ENCODE measurements at regions not wholly inside any gene's neighbourhood (a gene's known extent, or its start where the extent isn't known, plus 50 kb on each side); places are given as distances from the start of the nearest gene placed in this dataset.

- Histone ChIP-seq H3K9ac (ENCODE audit: low read depth in 1 of 2, low read length in 2 of 2) (no peak overlapping the region), H3K4me3 (ENCODE audit: low read length in 2 of 2) (no peak overlapping the region), H3K9me3 (ENCODE audit: control insufficient read depth in 2 of 2, low read length in 2 of 2) (no peaks in the 10 kb centered on the region), H3K4me1 (ENCODE audit: control insufficient read depth in 2 of 2, insufficient read depth in 2 of 2, low read length in 2 of 2) (no peaks in the 10 kb centered on the region), H3K36me3 (ENCODE audit: control insufficient read depth in 2 of 2, insufficient read depth in 2 of 2, low read length in 2 of 2) (no peaks in the 10 kb centered on the region), H3K27me3 (ENCODE audit: control insufficient read depth in 2 of 2, insufficient read depth in 2 of 2, low read length in 2 of 2) (no peaks in the 10 kb centered on the region), H3K27ac (ENCODE audit: low read depth in 2 of 2, low read length in 2 of 2) (no peak overlapping the region)
Measured at GRCh38 chr5:113808956-113809355, 295.5 kb downstream of the YTHDC2 start.

- Histone ChIP-seq H3K4me1 (ENCODE audit: control insufficient read depth in 2 of 2, insufficient read depth in 2 of 2, low read length in 2 of 2) (no peaks in the 10 kb centered on the region), H3K27ac (ENCODE audit: low read depth in 2 of 2, low read length in 2 of 2) (no peak overlapping the region), H3K27me3 (ENCODE audit: control insufficient read depth in 2 of 2, insufficient read depth in 2 of 2, low read length in 2 of 2) (no peaks in the 10 kb centered on the region), H3K36me3 (ENCODE audit: control insufficient read depth in 2 of 2, insufficient read depth in 2 of 2, low read length in 2 of 2) (no peaks in the 10 kb centered on the region), H3K4me3 (ENCODE audit: low read length in 2 of 2) (no peak overlapping the region), H3K9ac (ENCODE audit: low read depth in 1 of 2, low read length in 2 of 2) (no peak overlapping the region), H3K9me3 (ENCODE audit: control insufficient read depth in 2 of 2, low read length in 2 of 2) (no peaks in the 10 kb centered on the region)
Measured at GRCh38 chr5:113809626-113810025, 296.1 kb downstream of the YTHDC2 start.

GRCh38 chr5:113813466-113813865, 300.0 kb downstream of the YTHDC2 start:
- Histone ChIP-seq H3K9me3 (ENCODE audit: control insufficient read depth in 2 of 2, low read length in 2 of 2) (no peaks in the 10 kb centered on the region), H3K27me3 (ENCODE audit: control insufficient read depth in 2 of 2, insufficient read depth in 2 of 2, low read length in 2 of 2) (no peaks in the 10 kb centered on the region), H3K4me3 (ENCODE audit: low read length in 2 of 2) (no peak overlapping the region), H3K36me3 (ENCODE audit: control insufficient read depth in 2 of 2, insufficient read depth in 2 of 2, low read length in 2 of 2) (no peaks in the 10 kb centered on the region), H3K4me1 (ENCODE audit: control insufficient read depth in 2 of 2, insufficient read depth in 2 of 2, low read length in 2 of 2) (no peaks in the 10 kb centered on the region), H3K27ac (ENCODE audit: low read depth in 2 of 2, low read length in 2 of 2) (no peak overlapping the region), H3K9ac (ENCODE audit: low read depth in 1 of 2, low read length in 2 of 2) (no peak overlapping the region)

GRCh38 chr5:113817683-113818082, 304.2 kb downstream of the YTHDC2 start:
- H3K4me1 ChIP-seq (ENCODE audit: control insufficient read depth in 2 of 2, insufficient read depth in 2 of 2, low read length in 2 of 2): no peaks in the 10 kb centered on the region
- H3K27ac ChIP-seq (ENCODE audit: low read depth in 2 of 2, low read length in 2 of 2): no peak overlapping the region
- no peaks in the 10 kb centered on the region for H3K27me3 ChIP-seq (ENCODE audit: control insufficient read depth in 2 of 2, insufficient read depth in 2 of 2, low read length in 2 of 2)
- H3K9ac ChIP-seq (ENCODE audit: low read depth in 1 of 2, low read length in 2 of 2): no peak overlapping the region
- H3K36me3 ChIP-seq (ENCODE audit: control insufficient read depth in 2 of 2, insufficient read depth in 2 of 2, low read length in 2 of 2): no peaks in the 10 kb centered on the region
- H3K4me3 ChIP-seq (ENCODE audit: low read length in 2 of 2): no peak overlapping the region
- H3K9me3 ChIP-seq (ENCODE audit: control insufficient read depth in 2 of 2, low read length in 2 of 2): no peaks in the 10 kb centered on the region

GRCh38 chr5:113823696-113824095, 310.2 kb downstream of the YTHDC2 start:
- Histone ChIP-seq H3K9ac (ENCODE audit: low read depth in 1 of 2, low read length in 2 of 2) (no peak overlapping the region), H3K9me3 (ENCODE audit: control insufficient read depth in 2 of 2, low read length in 2 of 2) (no peaks in the 10 kb centered on the region), H3K27me3 (ENCODE audit: control insufficient read depth in 2 of 2, insufficient read depth in 2 of 2, low read length in 2 of 2) (no peaks in the 10 kb centered on the region), H3K4me1 (ENCODE audit: control insufficient read depth in 2 of 2, insufficient read depth in 2 of 2, low read length in 2 of 2) (no peaks in the 10 kb centered on the region), H3K27ac (ENCODE audit: low read depth in 2 of 2, low read length in 2 of 2) (no peak overlapping the region), H3K36me3 (ENCODE audit: control insufficient read depth in 2 of 2, insufficient read depth in 2 of 2, low read length in 2 of 2) (no peaks in the 10 kb centered on the region), H3K4me3 (ENCODE audit: low read length in 2 of 2) (no peak overlapping the region)

GRCh38 chr5:113824307-113824706, 310.8 kb downstream of the YTHDC2 start:
- no peaks in the 10 kb centered on the region for H3K27me3 ChIP-seq (ENCODE audit: control insufficient read depth in 2 of 2, insufficient read depth in 2 of 2, low read length in 2 of 2)
- H3K27ac ChIP-seq (ENCODE audit: low read depth in 2 of 2, low read length in 2 of 2): no peak overlapping the region
- H3K4me1 ChIP-seq (ENCODE audit: control insufficient read depth in 2 of 2, insufficient read depth in 2 of 2, low read length in 2 of 2): no peaks in the 10 kb centered on the region
- no peaks in the 10 kb centered on the region for H3K9me3 ChIP-seq (ENCODE audit: control insufficient read depth in 2 of 2, low read length in 2 of 2)
- H3K9ac ChIP-seq (ENCODE audit: low read depth in 1 of 2, low read length in 2 of 2): no peak overlapping the region
- no peak overlapping the region for H3K4me3 ChIP-seq (ENCODE audit: low read length in 2 of 2)
- no peaks in the 10 kb centered on the region for H3K36me3 ChIP-seq (ENCODE audit: control insufficient read depth in 2 of 2, insufficient read depth in 2 of 2, low read length in 2 of 2)

GRCh38 chr5:113825176-113825575, 311.7 kb downstream of the YTHDC2 start:
- no peak overlapping the region for H3K4me3 ChIP-seq (ENCODE audit: low read length in 2 of 2)
- H3K9ac ChIP-seq (ENCODE audit: low read depth in 1 of 2, low read length in 2 of 2): no peak overlapping the region
- H3K9me3 ChIP-seq (ENCODE audit: control insufficient read depth in 2 of 2, low read length in 2 of 2): no peaks in the 10 kb centered on the region
- H3K36me3 ChIP-seq (ENCODE audit: control insufficient read depth in 2 of 2, insufficient read depth in 2 of 2, low read length in 2 of 2): no peaks in the 10 kb centered on the region
- no peak overlapping the region for H3K27ac ChIP-seq (ENCODE audit: low read depth in 2 of 2, low read length in 2 of 2)
- H3K27me3 ChIP-seq (ENCODE audit: control insufficient read depth in 2 of 2, insufficient read depth in 2 of 2, low read length in 2 of 2): no peaks in the 10 kb centered on the region
- no peaks in the 10 kb centered on the region for H3K4me1 ChIP-seq (ENCODE audit: control insufficient read depth in 2 of 2, insufficient read depth in 2 of 2, low read length in 2 of 2)

GRCh38 chr5:113846941-113847340, 333.4 kb downstream of the YTHDC2 start:
- Histone ChIP-seq H3K36me3 (ENCODE audit: control insufficient read depth in 2 of 2, insufficient read depth in 2 of 2, low read length in 2 of 2) (no peaks in the 10 kb centered on the region), H3K27me3 (ENCODE audit: control insufficient read depth in 2 of 2, insufficient read depth in 2 of 2, low read length in 2 of 2) (no peaks in the 10 kb centered on the region), H3K4me1 (ENCODE audit: control insufficient read depth in 2 of 2, insufficient read depth in 2 of 2, low read length in 2 of 2) (no peaks in the 10 kb centered on the region), H3K9me3 (ENCODE audit: control insufficient read depth in 2 of 2, low read length in 2 of 2) (no peaks in the 10 kb centered on the region), H3K27ac (ENCODE audit: low read depth in 2 of 2, low read length in 2 of 2) (no peak overlapping the region), H3K4me3 (ENCODE audit: low read length in 2 of 2) (no peak overlapping the region), H3K9ac (ENCODE audit: low read depth in 1 of 2, low read length in 2 of 2) (no peak overlapping the region)

GRCh38 chr5:113864437-113864836, 350.9 kb downstream of the YTHDC2 start:
- Histone ChIP-seq H3K36me3 (ENCODE audit: control insufficient read depth in 2 of 2, insufficient read depth in 2 of 2, low read length in 2 of 2) (no peaks in the 10 kb centered on the region), H3K27ac (ENCODE audit: low read depth in 2 of 2, low read length in 2 of 2) (no peak overlapping the region), H3K9me3 (ENCODE audit: control insufficient read depth in 2 of 2, low read length in 2 of 2) (no peaks in the 10 kb centered on the region), H3K9ac (ENCODE audit: low read depth in 1 of 2, low read length in 2 of 2) (no peak overlapping the region), H3K27me3 (ENCODE audit: control insufficient read depth in 2 of 2, insufficient read depth in 2 of 2, low read length in 2 of 2) (no peaks in the 10 kb centered on the region), H3K4me3 (ENCODE audit: low read length in 2 of 2) (no peak overlapping the region), H3K4me1 (ENCODE audit: control insufficient read depth in 2 of 2, insufficient read depth in 2 of 2, low read length in 2 of 2) (no peaks in the 10 kb centered on the region)

GRCh38 chr5:113866763-113867162, 353.3 kb downstream of the YTHDC2 start:
- Histone ChIP-seq H3K27ac (ENCODE audit: low read depth in 2 of 2, low read length in 2 of 2) (no peak overlapping the region), H3K9ac (ENCODE audit: low read depth in 1 of 2, low read length in 2 of 2) (no peak overlapping the region), H3K4me3 (ENCODE audit: low read length in 2 of 2) (no peak overlapping the region), H3K9me3 (ENCODE audit: control insufficient read depth in 2 of 2, low read length in 2 of 2) (no peaks in the 10 kb centered on the region), H3K27me3 (ENCODE audit: control insufficient read depth in 2 of 2, insufficient read depth in 2 of 2, low read length in 2 of 2) (no peaks in the 10 kb centered on the region), H3K36me3 (ENCODE audit: control insufficient read depth in 2 of 2, insufficient read depth in 2 of 2, low read length in 2 of 2) (no peaks in the 10 kb centered on the region), H3K4me1 (ENCODE audit: control insufficient read depth in 2 of 2, insufficient read depth in 2 of 2, low read length in 2 of 2) (no peaks in the 10 kb centered on the region)

GRCh38 chr5:113869611-113870010, 356.1 kb downstream of the YTHDC2 start:
- Histone ChIP-seq H3K27ac (ENCODE audit: low read depth in 2 of 2, low read length in 2 of 2) (no peak overlapping the region), H3K9me3 (ENCODE audit: control insufficient read depth in 2 of 2, low read length in 2 of 2) (no peaks in the 10 kb centered on the region), H3K4me3 (ENCODE audit: low read length in 2 of 2) (no peak overlapping the region), H3K4me1 (ENCODE audit: control insufficient read depth in 2 of 2, insufficient read depth in 2 of 2, low read length in 2 of 2) (no peaks in the 10 kb centered on the region), H3K27me3 (ENCODE audit: control insufficient read depth in 2 of 2, insufficient read depth in 2 of 2, low read length in 2 of 2) (no peaks in the 10 kb centered on the region), H3K36me3 (ENCODE audit: control insufficient read depth in 2 of 2, insufficient read depth in 2 of 2, low read length in 2 of 2) (no peaks in the 10 kb centered on the region), H3K9ac (ENCODE audit: low read depth in 1 of 2, low read length in 2 of 2) (no peak overlapping the region)

Measured in mucosa of rectum (tissue), 2 donors.